HL-60 (cell line): ENCODE measurements at regions not wholly inside any gene's neighbourhood (a gene's known extent, or its start where the extent isn't known, plus 50 kb on each side); places are given as distances from the start of the nearest gene placed in this dataset.

Experiments
- CTCF ChIP-seq: IDR thresholded peaks from one replicate; pipeline ENCODE4 v1.5.1; 2011; ENCODE audit warnings: low read length, control low read depth, inconsistent platforms; ENCODE audit not compliant: insufficient read depth
- GABPA ChIP-seq: IDR thresholded peaks from 2 replicates; pipeline ENCODE4 v1.6.1; 2012; ENCODE audit warnings: low read depth
- POLR2AphosphoS5 ChIP-seq: IDR thresholded peaks from 2 replicates; pipeline ENCODE4 v1.6.1; 2012; ENCODE audit warnings: low read depth
- REST ChIP-seq: IDR thresholded peaks from 2 replicates; pipeline ENCODE4 v1.6.1; 2012; ENCODE audit warnings: low read depth; ENCODE audit not compliant: insufficient replicate concordance
- SPI1 ChIP-seq: IDR thresholded peaks from 2 replicates; pipeline ENCODE4 v1.6.1; 2012; ENCODE audit warnings: low read depth, mild to moderate bottlenecking, borderline replicate concordance

- no peak for TF ChIP-seq CTCF
- TF ChIP-seq POLR2AphosphoS5, result no peak
- no peak for TF ChIP-seq GABPA
- TF ChIP-seq REST, result no peak
- TF ChIP-seq SPI1, result no peak
Measured at GRCh38 chr5:86127696-86128095, 490.0 kb upstream of the COX7C start.
